Iris pigment epithelial cell (primary cell): ENCODE measurements at regions not wholly inside any gene's neighbourhood (a gene's known extent, or its start where the extent isn't known, plus 50 kb on each side); places are given as distances from the start of the nearest gene placed in this dataset.

Source experiments
- DNase-seq: peaks from one replicate; pipeline ENCODE4 v3.0.0-alpha.2; 2011; ENCODE audit warnings: low read depth

DNA sequence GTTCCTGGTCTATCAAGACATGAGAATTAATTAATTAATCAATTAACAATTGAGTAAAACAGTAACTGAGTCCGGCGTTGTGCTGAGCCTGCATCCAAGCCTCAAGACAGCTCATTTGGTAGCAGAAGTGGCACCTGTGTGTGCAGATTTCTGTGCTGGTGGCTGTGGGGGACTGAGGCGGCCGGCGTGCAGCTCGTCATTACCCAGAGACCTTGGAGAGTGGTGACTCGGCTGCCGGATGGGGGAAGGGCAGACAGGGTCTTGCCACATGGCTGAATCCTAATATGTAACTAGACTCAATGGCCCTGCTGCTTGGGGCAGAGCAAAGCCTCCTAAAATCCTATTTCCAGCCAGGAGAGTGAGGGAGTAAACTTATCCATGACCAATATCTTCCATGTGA lies 510.2 kb downstream of the TCERG1L start:
- no peak for DNase-seq

DNA sequence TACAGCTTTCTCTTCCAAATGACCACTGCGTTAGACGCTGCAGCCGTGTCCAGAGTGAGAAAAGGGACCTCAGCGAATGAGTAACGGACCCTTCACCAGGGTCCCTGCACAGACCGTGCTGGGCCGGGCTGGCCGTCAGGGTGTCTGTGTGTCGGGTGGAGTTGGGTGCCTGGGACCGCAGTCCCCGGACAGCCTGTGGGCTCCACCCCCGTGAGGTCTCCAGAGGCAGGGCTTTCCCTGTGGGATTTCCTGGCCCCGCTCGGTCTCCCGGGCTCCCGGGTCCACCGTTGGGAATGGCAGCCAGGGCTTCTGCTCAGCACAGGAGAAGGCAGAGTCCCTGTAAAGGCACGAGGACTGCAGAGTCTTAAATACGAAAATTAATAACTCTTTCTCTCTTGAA lies 509.7 kb downstream of the TCERG1L start:
- no peak for DNase-seq

DNA sequence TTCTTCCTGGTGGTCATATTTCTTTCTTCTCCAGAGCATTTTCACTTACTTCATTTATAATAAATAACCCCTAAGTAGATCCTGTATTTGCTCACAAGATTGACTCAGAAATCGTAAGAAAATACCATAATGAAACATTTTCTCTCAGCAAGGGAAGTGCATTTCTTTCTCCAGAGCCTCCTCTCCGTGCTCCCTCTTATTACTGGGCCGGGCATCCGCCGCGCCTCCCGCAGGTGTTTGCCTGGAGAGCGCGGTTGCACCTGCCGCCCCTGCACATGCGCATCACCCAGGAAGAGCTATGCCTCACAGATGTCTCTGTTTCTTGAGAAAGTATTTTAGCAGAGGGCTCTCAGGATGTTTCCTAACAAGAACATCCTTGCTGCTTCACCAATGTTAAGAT lies 509.2 kb downstream of the TCERG1L start:
- DNase-seq, result no peak

DNA sequence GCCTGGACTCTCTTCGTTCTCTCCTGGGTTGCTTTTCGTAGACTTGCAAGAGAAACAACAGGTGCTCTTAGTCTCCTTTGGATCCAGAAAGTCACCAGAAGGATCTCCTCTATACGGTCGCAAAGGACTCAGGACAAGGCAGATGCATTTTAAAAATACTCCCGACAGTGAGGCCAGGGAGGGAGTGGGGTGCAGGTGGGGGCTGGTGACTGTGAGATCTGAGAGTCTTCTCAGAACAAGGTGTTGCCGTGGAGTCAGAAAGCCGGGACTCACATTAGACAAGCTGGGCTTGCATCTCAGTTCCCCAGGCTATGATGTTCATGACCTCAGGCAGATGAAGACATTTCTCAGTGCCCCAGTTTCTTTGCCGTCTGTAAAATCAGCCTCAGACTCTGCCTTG lies 507.2 kb downstream of the TCERG1L start:
- no peak for DNase-seq

DNA sequence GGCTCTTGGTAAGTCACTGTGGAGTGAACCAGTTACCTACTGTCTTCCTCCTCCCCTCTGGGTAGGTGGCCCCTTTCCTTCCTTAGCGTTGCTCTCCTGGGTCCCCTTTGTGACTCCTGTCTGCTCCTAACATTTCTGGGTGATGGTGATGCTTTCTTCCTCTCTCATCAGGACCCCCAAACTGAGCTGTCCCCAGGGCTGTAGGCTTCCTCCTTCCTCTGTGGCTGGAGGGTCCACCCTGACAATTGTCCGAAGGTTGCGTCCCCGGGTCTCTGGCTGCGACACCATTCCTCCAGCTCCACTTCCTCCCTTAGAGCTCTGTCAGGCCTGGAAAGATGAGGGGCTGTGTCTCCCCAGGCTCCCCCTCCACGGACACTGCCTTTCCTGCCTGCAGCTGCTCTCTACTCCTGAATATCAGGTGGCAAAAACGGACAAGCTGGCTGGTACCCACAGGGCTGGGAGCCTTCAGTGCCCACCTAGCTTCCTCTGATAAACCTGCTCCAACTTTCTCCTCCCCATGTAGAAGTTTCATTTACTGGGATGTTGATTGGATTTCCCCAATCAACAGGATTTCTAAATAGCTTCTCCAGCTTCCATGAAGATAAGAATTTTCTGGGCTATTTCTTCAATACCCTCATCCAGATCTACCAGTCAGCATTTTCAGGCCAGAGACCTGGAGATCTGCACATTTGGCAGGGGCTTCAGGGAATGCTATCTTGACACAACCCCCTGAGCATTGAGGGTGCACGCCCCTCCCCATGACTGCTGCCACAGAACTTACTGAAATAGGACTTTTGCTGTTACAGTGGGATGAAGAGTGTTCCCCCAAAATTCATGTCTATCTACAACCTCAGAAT lies 506.5 kb downstream of the TCERG1L start:
- no peak for DNase-seq

DNA sequence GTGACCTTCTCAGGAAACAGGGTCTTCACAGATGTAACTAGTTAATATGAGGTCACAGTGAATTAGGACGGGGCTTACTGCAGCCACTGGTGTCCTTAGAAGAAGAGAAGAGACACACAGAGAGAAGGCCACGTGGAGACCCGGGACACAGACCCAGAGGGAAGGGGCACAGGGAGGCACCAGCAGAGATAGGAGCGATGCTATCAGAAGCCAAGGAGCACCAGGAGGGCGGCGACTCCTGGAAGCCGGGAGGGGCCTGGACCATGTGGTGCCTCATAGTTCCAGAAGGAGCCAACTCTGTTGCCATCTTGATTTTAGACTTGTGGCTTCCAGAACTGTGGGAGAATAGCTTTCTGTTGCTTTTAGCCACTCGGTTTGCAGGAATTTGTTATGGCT lies 505.9 kb downstream of the TCERG1L start:
- DNase-seq, result no peak

DNA sequence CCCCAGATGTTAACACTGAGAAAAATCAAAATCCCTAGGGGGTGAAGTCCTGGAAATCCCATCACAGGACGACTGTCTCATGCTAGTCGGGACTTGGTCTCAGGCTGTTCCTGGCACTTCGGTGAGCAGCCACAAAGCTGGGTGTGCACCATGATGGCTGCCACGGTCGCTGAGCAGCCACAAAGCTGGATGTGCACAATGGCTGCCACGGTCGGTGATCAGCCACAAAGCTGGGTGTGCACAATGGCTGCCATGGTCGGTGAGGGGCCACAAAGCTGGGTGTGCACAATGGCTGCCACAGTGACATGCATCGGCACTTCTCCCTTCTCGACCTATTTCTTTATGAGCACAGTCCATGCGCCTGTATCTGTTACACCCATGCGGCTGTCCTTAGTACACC lies 505.1 kb downstream of the TCERG1L start:
- DNase-seq, result no peak

DNA sequence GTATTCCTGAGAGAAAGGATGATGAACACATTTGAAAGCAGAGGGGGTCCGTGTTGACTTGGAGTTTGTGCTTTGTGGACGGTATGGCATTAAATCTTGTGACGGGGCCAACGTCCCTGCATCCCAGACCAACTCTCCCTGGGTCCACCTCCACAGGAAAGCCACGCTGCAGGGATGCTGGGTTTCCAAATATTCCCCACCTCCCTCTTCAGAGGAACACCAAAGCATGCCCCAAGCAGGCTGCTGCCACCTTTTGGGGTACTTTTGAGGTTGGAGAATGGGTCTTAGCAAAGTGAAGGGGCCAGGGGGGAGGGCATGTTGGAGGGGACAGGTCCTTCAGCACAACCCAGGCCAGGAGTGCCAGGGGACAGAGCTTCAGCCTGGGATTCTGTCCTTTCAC lies 504.4 kb downstream of the TCERG1L start:
- no peak for DNase-seq

DNA sequence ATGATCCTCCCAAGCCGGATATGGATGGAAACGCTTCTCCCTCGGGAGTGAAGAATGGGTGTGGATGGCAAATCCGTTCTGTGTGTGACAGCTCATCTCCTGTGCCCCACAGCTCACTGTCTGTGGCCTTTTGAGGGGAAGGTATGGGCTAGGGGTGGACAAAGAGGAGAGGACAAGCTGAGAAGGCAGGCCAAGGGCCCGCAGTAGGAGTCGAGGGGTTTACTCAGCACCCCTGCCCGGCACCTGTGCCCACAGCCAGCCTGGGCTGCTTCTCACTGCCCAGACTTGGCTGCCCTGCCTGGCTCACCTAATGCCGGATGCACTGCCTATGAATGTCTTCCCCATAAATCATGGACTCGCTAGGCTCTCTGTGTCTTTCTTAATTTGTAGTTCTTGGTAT lies 503.8 kb downstream of the TCERG1L start:
- no peak for DNase-seq

DNA sequence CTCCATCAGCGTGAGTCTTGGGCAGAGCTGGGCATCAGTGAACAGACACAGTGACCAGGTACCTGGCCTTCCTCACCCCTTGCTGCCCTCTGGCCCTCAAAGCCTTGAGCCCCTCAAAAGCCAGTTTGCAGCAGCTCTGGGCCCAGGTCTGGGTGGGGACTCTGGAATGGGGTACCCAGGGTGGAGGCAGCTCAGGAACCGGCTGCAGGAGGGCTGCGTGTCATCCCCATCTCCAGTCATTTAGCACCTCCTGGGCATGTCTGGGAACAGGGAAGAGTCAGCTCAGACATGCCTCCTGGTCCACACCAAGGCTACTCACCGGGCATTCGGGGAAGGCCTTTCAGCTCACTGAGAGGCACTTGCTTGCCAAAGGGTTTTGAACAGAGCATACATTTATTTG lies 503.3 kb downstream of the TCERG1L start:
- DNase-seq, result no peak

DNA sequence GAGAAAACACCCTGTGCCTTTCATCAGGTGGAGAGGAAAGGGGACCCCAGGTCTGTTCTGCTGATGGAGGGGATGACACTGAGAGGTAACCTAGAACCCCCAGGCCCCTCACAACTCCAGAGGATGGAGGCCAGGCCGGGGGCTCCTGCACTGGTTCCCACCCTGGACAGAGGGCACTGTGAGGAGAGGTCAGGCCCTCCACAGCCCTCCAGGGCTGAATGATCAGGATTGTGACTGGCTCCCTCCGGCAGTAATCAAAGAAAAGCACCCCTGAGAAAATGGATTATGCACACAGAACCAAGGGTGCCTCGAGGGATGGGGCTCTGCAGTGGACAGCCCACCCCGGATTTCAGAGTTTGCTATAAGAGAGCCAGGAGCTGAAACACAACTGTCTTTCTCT lies 502.8 kb downstream of the TCERG1L start:
- DNase-seq, result no peak

DNA sequence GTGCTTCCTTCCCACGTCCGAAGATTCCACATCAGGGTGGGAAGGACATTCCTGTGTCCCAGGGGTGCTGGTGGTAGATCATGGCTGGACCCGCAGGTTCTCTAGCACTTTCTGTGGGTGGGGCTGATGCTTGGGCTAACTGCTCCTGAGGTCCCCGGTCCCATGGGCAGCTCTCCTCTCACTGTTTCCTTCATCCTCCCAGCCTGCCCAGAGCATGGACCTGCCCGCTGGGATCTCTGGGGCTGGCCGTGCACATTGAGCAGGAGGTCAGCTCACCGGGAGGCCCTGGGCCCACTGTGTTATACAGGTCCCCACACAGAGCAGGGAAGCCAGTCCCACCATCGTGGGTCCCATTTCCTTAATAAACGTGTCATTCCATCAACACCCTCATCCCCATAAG lies 502.3 kb downstream of the TCERG1L start:
- no peak for DNase-seq

DNA sequence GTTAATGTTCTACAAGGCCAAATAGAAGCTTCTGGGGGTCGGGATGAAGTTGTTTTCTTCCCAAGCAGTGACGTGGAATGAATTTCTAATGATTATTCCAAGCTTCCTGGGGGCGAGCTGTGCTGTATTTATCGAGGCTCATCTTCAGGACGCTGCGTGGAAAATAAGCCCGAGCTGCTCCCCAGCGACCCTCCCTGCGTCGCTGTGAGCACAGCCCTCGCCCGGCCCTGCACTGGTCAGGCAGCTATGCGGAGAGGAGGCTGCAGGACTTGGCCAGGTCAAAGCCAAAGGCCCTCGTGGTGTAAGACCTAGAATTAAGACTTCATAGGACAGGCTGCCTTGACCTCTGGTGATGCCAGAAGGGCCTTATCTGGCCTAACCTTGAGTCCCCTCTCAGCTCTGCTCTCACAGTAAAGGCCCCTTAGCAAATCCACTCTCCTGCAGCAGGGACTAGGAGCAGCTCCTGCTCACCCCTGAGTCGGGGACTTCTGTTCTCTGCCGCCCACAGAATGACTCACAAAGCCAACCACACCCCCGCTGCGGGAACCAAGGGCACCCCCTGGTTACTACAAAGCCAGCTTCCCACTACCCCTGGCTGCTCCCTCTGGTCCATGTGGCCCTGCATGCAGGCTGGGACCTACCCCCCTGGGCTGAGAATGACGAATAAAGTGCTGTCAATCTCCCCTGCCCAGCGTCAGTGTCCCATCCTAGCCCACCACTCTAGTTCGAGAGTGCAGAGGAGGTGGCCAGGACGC lies 501.6 kb downstream of the TCERG1L start:
- DNase-seq, result no peak

DNA sequence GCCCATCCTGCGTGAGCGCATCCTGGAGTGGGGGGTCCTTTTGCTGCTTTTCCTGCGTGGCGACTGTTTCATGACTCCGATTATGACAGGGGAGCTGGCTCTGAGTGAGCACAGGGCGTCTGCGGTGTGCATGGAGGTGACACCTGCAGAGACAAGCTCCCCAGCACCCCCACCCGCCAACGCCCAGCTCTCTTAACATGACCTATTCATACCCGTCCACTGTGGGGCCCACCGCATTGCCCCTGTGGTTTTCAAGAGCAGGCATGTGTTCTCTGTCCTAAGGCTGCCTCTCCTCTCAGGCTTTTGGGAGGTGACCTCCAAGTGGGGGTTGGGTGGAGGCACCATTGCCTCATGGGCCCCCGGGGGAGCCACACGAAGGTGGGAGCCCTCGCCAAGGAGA lies 500.7 kb downstream of the TCERG1L start:
- no peak for DNase-seq

DNA sequence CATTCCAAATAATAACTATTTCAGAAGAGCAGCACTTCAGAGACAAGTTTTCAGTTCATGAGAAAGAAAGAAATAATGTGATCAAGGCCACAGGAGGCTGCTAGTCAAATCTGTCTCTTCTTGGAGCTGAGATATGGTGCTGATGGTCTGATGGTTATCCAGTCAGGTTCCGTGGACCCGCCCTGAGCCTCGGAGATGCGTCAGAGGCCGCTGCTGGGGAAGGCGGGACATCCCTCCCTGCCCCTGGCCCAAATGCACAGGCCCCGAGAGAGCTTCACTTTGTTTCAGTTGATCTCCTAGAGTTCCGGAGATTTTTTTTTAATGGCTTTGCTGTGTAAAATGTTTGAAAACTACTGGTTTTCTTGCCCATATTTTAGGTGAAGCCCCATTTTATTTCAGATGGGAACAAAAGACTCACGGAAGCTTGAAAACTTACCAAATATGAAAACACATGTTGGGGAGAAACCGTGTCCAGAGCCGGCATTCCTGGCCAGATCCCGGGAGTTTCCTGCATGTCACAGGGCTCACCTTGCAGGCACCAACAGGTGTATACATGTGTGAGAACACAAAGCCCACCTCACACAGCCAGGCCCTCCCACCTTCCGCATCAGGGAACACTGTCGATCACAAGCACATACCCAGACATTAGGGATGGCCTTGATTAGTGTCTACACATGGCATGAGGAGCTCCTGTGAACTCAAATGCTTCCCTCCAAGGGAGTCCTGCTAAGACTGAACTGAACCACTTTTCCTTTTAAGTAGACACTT lies 499.0 kb downstream of the TCERG1L start:
- no peak for DNase-seq

DNA sequence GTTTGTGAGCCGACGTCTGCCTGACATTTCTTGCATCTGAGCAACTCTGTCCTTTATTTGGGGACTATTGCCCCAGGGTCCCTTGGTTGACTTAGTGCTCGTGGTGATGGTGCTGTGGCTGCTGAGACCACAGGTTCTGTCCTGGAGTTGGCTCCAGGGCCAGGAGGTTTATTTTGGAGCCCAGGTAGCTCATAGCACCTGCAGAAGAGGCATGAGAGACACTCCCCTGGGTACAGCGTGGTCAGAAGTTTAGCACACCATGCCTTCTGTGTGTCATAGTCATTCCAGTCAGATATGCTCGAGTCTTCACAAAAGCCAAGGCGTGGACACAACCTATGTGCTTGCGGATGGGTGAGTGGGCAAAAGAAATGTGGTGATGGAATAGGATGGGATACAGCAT lies 496.9 kb downstream of the TCERG1L start:
- DNase-seq, result no peak

DNA sequence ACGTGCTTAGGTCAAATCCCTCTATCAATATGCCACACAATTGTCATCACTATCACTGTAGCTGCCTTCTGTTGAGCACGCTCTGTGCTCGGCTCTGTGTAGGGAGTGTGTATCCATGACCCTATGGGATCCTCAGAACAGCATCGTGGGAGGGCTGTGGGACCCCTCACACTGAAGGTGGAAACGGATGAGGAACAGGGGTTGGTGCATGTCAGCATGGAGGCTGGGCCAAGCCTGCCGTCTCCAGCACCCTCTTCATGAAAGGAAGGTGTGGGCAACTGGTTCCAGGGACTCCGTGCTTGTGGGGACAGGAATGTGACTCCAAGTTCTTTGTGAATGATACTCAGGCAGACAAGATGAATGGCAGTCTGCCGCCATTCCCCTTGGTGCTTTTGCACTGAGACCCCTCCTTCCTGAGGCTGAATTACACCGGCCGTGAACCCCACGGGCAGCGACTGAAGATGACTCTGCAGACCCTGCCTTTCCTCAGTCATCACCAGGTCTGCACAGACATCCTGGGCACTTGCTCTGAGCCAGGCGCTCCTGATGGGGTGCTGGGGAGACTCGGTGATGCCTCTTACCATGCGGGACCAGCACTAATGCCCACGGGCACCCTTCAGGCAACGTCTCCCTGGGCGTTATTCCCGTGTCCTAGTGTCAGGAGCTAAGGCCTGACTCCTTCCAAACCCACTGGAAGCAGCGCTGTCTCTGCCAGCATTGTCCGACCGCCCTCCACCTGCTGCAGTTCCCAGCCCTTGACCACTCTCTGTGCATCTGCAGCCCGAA lies 495.2 kb downstream of the TCERG1L start:
- DNase-seq, result no peak

DNA sequence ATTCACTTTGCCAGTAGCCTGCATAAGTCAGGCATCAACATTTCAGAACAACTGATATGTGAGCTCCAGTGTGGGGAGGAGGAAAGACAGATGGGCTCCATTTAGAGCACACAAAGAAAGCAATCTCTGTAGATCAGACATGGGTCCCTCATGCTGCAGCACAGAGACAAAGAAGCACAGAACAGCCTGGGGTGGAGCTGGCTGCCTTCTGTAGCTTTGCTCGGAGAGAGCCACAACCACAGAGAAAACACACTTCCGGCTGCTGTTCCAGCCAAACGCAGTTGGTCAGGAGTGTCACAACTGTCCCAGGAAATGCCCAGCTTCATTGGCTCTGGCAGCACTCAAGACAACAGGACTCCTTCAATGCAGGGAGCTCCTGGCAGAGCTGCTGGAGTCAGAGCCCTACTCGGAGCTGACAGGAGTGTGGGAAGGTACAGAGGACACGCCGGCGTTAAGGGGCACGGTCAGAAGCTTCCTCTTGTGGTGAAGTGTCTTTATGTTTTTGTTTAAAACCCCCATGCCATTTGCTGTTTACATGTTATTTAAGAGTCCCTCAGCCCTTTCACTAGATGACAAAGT lies 494.4 kb downstream of the TCERG1L start:
- no peak for DNase-seq

DNA sequence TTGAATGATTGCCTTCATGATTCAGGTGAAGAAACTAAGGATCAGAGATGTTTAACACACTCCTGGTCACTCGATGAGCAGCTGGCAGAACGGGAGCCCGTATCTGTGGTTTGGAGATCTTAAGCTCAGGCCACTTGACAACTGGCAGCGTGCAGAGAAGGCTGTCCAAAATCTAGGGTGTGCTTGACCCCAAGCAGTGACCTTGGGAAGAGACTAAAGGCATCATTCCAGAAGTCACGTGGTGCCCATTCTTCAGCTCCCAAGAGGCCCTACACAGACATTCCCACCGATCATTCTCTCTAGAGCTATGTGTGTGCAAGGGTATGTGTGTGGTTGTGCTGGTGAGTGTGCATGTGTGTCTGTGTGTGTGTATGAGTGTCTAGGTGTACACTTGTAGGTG lies 493.8 kb downstream of the TCERG1L start:
- DNase-seq, result no peak

DNA sequence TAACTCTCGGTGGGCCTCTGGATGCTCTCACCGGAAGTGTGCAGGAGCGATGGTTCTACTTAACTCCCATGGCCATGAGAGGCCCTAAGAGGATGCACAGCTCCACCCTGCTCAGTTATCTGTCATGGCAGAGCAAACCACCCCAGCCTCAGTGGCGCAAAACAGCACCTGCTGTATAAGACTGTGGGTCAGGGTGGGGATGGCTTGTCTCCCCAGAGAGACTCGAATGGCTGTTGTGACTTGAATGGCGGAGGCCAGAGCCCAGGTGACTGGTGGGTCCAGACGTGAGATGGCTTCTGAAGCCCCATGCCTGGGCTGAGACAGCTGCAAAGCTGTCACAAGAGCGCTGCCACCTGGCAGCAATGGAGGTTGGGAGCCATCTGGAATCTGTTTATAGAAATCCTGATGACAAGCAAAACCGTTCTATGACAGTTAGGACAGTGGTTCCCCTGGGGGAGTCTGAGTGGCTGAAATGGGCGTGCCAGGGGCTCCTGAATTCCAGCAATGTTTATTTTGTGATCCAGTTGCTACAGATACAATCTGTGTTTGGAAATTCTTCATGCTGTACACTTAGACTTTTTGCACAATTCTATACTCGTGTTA lies 490.5 kb downstream of the TCERG1L start:
- DNase-seq, result no peak
